H1 (cell line): ENCODE measurements at regions not wholly inside any gene's neighbourhood (a gene's known extent, or its start where the extent isn't known, plus 50 kb on each side); places are given as distances from the start of the nearest gene placed in this dataset.

Experiments used
- CTCF ChIA-PET: fragments of 300-600 bp; sonication (Branson Sonifier 250); formaldehyde crosslinking; loops from one replicate; lab custom pipeline; 2021; ENCODE audit not compliant: partially characterized antibody; lab: Charles Lee
- POLR2A ChIA-PET: fragments of 300-600 bp; sonication (Branson Sonifier 250); formaldehyde crosslinking; loops from one replicate; lab custom pipeline; 2021; ENCODE audit warnings: inconsistent platforms; ENCODE audit not compliant: partially characterized antibody; lab: Charles Lee
- DNase-seq, 2 experiments: peaks; one replicate each; pipeline versions ENCODE4 v3.0.0 to v3.0.0-alpha.2; 2010 to 2022; ENCODE audit warnings: low spot score in 2 of 2, low read depth in 1 of 2, mixed read lengths in 1 of 2
- FAIRE-seq: peaks from 2 replicates; lab custom pipeline; 2011; peaks lifted over from hg19 to GRCh38; lab: Jason Lieb, UNC
- H2AFZ ChIP-seq: 2 replicates; pipeline ENCODE4 v1.8.1; 2012; ENCODE audit warnings: low read length, inconsistent platforms
- H2AK5ac ChIP-seq: 2 replicates; pipeline ENCODE4 v1.6.1; 2013; ENCODE audit warnings: low read depth, low read length
- H2BK120ac ChIP-seq: replicated peaks from 2 replicates; pipeline ENCODE3; 2013; ENCODE audit warnings: low read depth, low read length, inconsistent platforms
- H2BK12ac ChIP-seq: 2 replicates; pipeline ENCODE4 v1.6.1; 2013; ENCODE audit warnings: low read depth, low read length
- H2BK15ac ChIP-seq: 2 replicates; pipeline ENCODE4 v1.6.1; 2013; ENCODE audit warnings: low read length
- H2BK20ac ChIP-seq: 2 replicates; pipeline ENCODE4 v1.6.1; 2013; ENCODE audit warnings: low read length
- H2BK5ac ChIP-seq: 2 replicates; pipeline ENCODE4 v1.6.1; 2013; ENCODE audit warnings: low read depth, low read length
- H3K14ac ChIP-seq: 2 replicates; pipeline ENCODE4 v1.6.1; 2013; ENCODE audit warnings: inconsistent platforms; ENCODE audit not compliant: insufficient read length
- H3K18ac ChIP-seq: 2 replicates; pipeline ENCODE4 v1.6.1; 2013; ENCODE audit warnings: low read length; ENCODE audit errors: extremely low read depth
- H3K23ac ChIP-seq: 2 replicates; pipeline ENCODE4 v1.6.1; 2013; ENCODE audit warnings: inconsistent platforms; ENCODE audit not compliant: insufficient read length
- H3K23me2 ChIP-seq: 2 replicates; pipeline ENCODE4 v1.6.1; 2013; ENCODE audit warnings: low read depth, low read length
- H3K27ac ChIP-seq: 2 replicates; pipeline ENCODE4 v1.6.1; 2011; ENCODE audit warnings: low read depth, low read length, inconsistent platforms
- H3K27me3 ChIP-seq, 4 experiments: replicated peaks in 1 of 4; 1 replicate in 1 of 4; 2 replicates in 3 of 4; pipeline versions ENCODE4 v1.6.1 to v1.8.1; 2011 to 2013; ENCODE audit warnings: low read length in 3 of 4, mild to moderate bottlenecking in 3 of 4, inconsistent platforms in 2 of 4, mixed read lengths in 2 of 4, moderate library complexity in 1 of 4; ENCODE audit not compliant: control insufficient read depth in 3 of 4, insufficient read depth in 3 of 4; ENCODE audit errors: extremely low read depth in 1 of 4
- H3K36me3 ChIP-seq, 4 experiments: 2 replicates each; pipeline versions ENCODE4 v1.6.1 to v1.8.1; 2011 to 2013; ENCODE audit warnings: mild to moderate bottlenecking in 4 of 4, low read length in 3 of 4, moderate library complexity in 2 of 4, control low read depth in 1 of 4, inconsistent platforms in 1 of 4; ENCODE audit not compliant: insufficient read depth in 4 of 4, control insufficient read depth in 2 of 4
- H3K4ac ChIP-seq: replicated peaks from 2 replicates; pipeline ENCODE3; 2013; ENCODE audit warnings: low read length, low read depth, mixed read lengths, inconsistent platforms; ENCODE audit not compliant: insufficient read length
- H3K4me1 ChIP-seq, 4 experiments: replicated peaks in 1 of 4; 1 replicate in 1 of 4; 2 replicates in 3 of 4; pipeline versions ENCODE4 v1.6.1 to v1.8.1; 2011 to 2013; ENCODE audit warnings: low read length in 3 of 4, inconsistent platforms in 2 of 4, mixed read lengths in 1 of 4; ENCODE audit not compliant: insufficient read depth in 4 of 4, control insufficient read depth in 3 of 4
- H3K4me2 ChIP-seq, 2 experiments: 2 replicates each; pipeline versions ENCODE4 v1.6.1 to v1.8.1; 2011 to 2013; ENCODE audit warnings: low read depth in 2 of 2, low read length in 2 of 2, control low read depth in 1 of 2, inconsistent platforms in 1 of 2, mild to moderate bottlenecking in 1 of 2; ENCODE audit not compliant: insufficient read depth in 1 of 2
- H3K4me3 ChIP-seq, 4 experiments: fragments of 200-600, 300-600 bp in 1 of 4; sonication (generic), shearing (Covaris generic), sonication (Bioruptor Twin) in 1 of 4; 2 replicates each; pipeline versions ENCODE4 v1.5.1 to v1.8.1; 2011 to 2016; ENCODE audit warnings: low read length in 4 of 4, low read depth in 3 of 4, control low read depth in 2 of 4, inconsistent platforms in 2 of 4, mild to moderate bottlenecking in 2 of 4, mixed read lengths in 1 of 4, moderate library complexity in 1 of 4; ENCODE audit not compliant: insufficient read depth in 2 of 4; ENCODE audit errors: extremely low read depth in 1 of 4
- H3K56ac ChIP-seq: replicated peaks from 2 replicates; pipeline ENCODE3; 2013; ENCODE audit warnings: low read depth, mild to moderate bottlenecking, mixed read lengths, low read length, inconsistent platforms; ENCODE audit not compliant: insufficient read length
- H3K79me1 ChIP-seq: 2 replicates; pipeline ENCODE4 v1.6.1; 2013; ENCODE audit warnings: low read depth, low read length, control low read depth
- H3K79me2 ChIP-seq, 2 experiments: 2 replicates each; pipeline versions ENCODE4 v1.6.1 to v1.8.1; 2012 to 2013; ENCODE audit warnings: low read length in 2 of 2, mild to moderate bottlenecking in 2 of 2, inconsistent platforms in 1 of 2; ENCODE audit not compliant: insufficient read depth in 2 of 2, control insufficient read depth in 1 of 2
- H3K9ac ChIP-seq, 4 experiments: replicated peaks in 1 of 4; 1 replicate in 1 of 4; 2 replicates in 3 of 4; pipeline versions ENCODE4 v1.6.1 to v1.8.1; 2011 to 2013; ENCODE audit warnings: low read depth in 3 of 4, low read length in 3 of 4, control low read depth in 2 of 4, mild to moderate bottlenecking in 2 of 4, moderate library complexity in 2 of 4, inconsistent platforms in 1 of 4; ENCODE audit errors: extremely low read depth in 1 of 4
- H3K9me3 ChIP-seq, 2 experiments: 2 replicates each; pipeline versions ENCODE4 v1.6.1 to v1.8.1; 2012 to 2013; ENCODE audit warnings: mild to moderate bottlenecking in 2 of 2, moderate library complexity in 2 of 2, control low read depth in 1 of 2, inconsistent platforms in 1 of 2, low read depth in 1 of 2, low read length in 1 of 2, mixed read lengths in 1 of 2; ENCODE audit not compliant: insufficient read depth in 2 of 2
- H4K20me1 ChIP-seq, 2 experiments: replicated peaks in 1 of 2; 2 replicates each; pipeline versions ENCODE3 to v1.8.1; 2011 to 2013; ENCODE audit warnings: inconsistent platforms in 2 of 2, low read length in 2 of 2, mild to moderate bottlenecking in 1 of 2; ENCODE audit not compliant: insufficient read depth in 2 of 2, control insufficient read depth in 1 of 2
- H4K5ac ChIP-seq: 2 replicates; pipeline ENCODE4 v1.6.1; 2013; ENCODE audit warnings: low read length, low read depth, mixed read lengths, inconsistent platforms; ENCODE audit not compliant: insufficient read length
- H4K8ac ChIP-seq: 2 replicates; pipeline ENCODE4 v1.8.0; 2013; ENCODE audit warnings: mild to moderate bottlenecking, moderate library complexity, low read length, inconsistent platforms; ENCODE audit not compliant: insufficient read depth; ENCODE audit errors: extremely low read depth
- H4K91ac ChIP-seq: replicated peaks from 2 replicates; pipeline ENCODE3; 2013; ENCODE audit warnings: low read length, mixed read lengths, inconsistent platforms; ENCODE audit not compliant: insufficient read length
- ASH2L ChIP-seq: fragments of 200-600, 300-600 bp; sonication (generic); IDR thresholded peaks from one replicate; pipeline ENCODE4 v1.7.1; 2017; ENCODE audit warnings: low read length
- BCL11A ChIP-seq, 2 experiments: IDR thresholded peaks; one replicate each; pipeline ENCODE4 v1.6.1; 2011; ENCODE audit warnings: low read depth in 2 of 2, low read length in 2 of 2, mild to moderate bottlenecking in 2 of 2
- CBX5 ChIP-seq: fragments of 300-800, 300-1000 bp; sonication (generic); IDR thresholded peaks from 2 replicates; pipeline ENCODE4 v1.7.1; 2016; ENCODE audit warnings: antibody characterized with exemption, low read length, low read depth
- EZH2 ChIP-seq: fragments of 200-600 bp; sonication (generic); IDR thresholded peaks from 2 replicates; pipeline ENCODE4 v1.7.1; 2012; ENCODE audit warnings: low read depth, mild to moderate bottlenecking, moderate library complexity, low read length, inconsistent platforms; ENCODE audit not compliant: severe bottlenecking
- JUN ChIP-seq: IDR thresholded peaks from 2 replicates; pipeline ENCODE4 v1.6.1; 2011; ENCODE audit warnings: low read depth, mild to moderate bottlenecking, improper control_type of control experiment, low read length
- KDM1A ChIP-seq: fragments of 200-600, 300-600 bp; sonication (generic); IDR thresholded peaks from 2 replicates; pipeline ENCODE4 v1.7.1; 2016; ENCODE audit warnings: mild to moderate bottlenecking, low read length, borderline replicate concordance
- RAD21 ChIP-seq, 2 experiments: IDR thresholded peaks in 1 of 2; conservative IDR thresholded peaks in 1 of 2; 2 replicates each; pipeline ENCODE4 v1.6.1; 2011; ENCODE audit warnings: low read depth in 2 of 2, low read length in 2 of 2, improper control_type of control experiment in 1 of 2, inconsistent platforms in 1 of 2, mild to moderate bottlenecking in 1 of 2, moderate library complexity in 1 of 2
- RFX5 ChIP-seq: IDR thresholded peaks from 2 replicates; pipeline ENCODE4 v1.6.1; 2011; ENCODE audit warnings: low read depth, low read length, improper control_type of control experiment, borderline replicate concordance
- SIRT6 ChIP-seq: IDR thresholded peaks from one replicate; pipeline ENCODE4 v1.7.1; 2012; ENCODE audit warnings: low read length, inconsistent platforms
- TAF7 ChIP-seq: optimal IDR thresholded peaks from 2 replicates; pipeline ENCODE3; 2011; ENCODE audit warnings: low read depth, mild to moderate bottlenecking, inconsistent platforms, low read length, moderate library complexity, borderline replicate concordance
- WGBS, 2 experiments: shearing (Covaris generic) in 1 of 2; methylation state at CpG; one replicate each; pipeline versions ENCODE4 v1.1.6 to v1.1.7; 2013 to 2015; ENCODE audit warnings: low lambda C conversion rate in 2 of 2, mixed read lengths in 2 of 2, inconsistent platforms in 1 of 2, low coverage in 1 of 2, missing lambda C conversion rate in 1 of 2; ENCODE audit not compliant: insufficient replicate concordance in 2 of 2, insufficient coverage in 1 of 2, insufficient read length in 1 of 2; ENCODE audit errors: extremely low coverage in 1 of 2, missing lambda C conversion rate in 1 of 2; 5-methylcytosine and 5-hydroxymethylcytosine counted together

DNA sequence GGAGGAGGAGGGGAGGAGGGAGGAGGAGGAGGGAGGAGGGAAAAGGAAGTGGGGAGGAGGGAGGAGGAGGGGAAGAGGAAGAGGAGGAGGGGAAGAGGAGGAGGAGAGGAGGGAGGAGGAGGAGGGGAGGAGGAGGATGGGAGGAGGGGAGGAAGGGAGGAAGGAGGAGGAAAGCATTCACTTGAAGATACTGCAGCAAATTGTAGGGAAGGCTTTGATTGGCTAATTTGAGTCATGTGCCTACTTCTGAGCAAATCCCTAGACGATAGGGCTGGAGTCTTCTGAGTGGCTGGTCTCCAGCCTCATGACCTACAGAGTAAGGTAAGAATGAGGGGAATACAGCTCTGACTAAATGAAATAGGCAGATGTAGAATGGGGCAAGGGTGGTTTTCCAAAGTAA, 783.2 kb upstream of the RBFOX1 start:
- Histone ChIP-seq H3K27me3 (peaks cover 0 to 1% (median 0%) of the 10 kb centered on the region in 4 experiments; a peak in 1 of 7 replicates), H2BK5ac (no peak overlapping the region), H3K18ac (no peak overlapping the region), H3K9ac (no peak overlapping the region), H2AK5ac (no peak overlapping the region), H3K79me1 (no peaks in the 10 kb centered on the region), H3K27ac (no peak overlapping the region), H3K79me2 (no peaks in the 10 kb centered on the region), H3K4ac (no peak overlapping the region), H3K56ac (no peak overlapping the region), H3K14ac (no peak overlapping the region), H2BK120ac (no peak overlapping the region), H2BK12ac (no peak overlapping the region), H2BK20ac (no peak overlapping the region), H4K8ac (no peak overlapping the region), H3K23ac (no peak overlapping the region), H4K5ac (no peak overlapping the region), H2AFZ (no peak overlapping the region), H4K20me1 (no peaks in the 10 kb centered on the region), H3K4me2 (no peak overlapping the region), H3K23me2 (peaks cover 1% of the 10 kb centered on the region; the same call in 1 of the 2 replicates), H3K9me3 (no peaks in the 10 kb centered on the region), H2BK15ac (no peak overlapping the region), H3K4me3 (no peak overlapping the region), H3K4me1 (no peaks in the 10 kb centered on the region; a peak in 1 of 7 replicates), H4K91ac (no peak overlapping the region), H3K36me3 (no peaks in the 10 kb centered on the region)
- TF ChIP-seq RAD21 (IDR thresholded peaks at IDR 0.05 in 1 of 2, conservative IDR thresholded peaks at IDR 0.05 in 1 of 2; ENCODE audit: low read depth in 2 of 2, low read length in 2 of 2) (no peak), SIRT6 (no peak), JUN (no peak), ASH2L (no peak), EZH2 (no peak), TAF7 (no peak), CBX5 (no peak), KDM1A (no peak), RFX5 (no peak), BCL11A (IDR thresholded peaks at IDR 0.05; ENCODE audit: low read depth in 2 of 2, low read length in 2 of 2) (no peak)
- CTCF ChIA-PET, result no interaction called here
- no peak for FAIRE-seq
- POLR2A ChIA-PET, result no interaction called here
- DNase-seq, result no peak
- WGBS, 2 experiments, result 88% methylated on average over 1 of the region's 1 CpG; no CpG with 5 or more reads in 1 of the 2 experiments
